Breast epithelium (tissue), 3 donors: ENCODE measurements at regions not wholly inside any gene's neighbourhood (a gene's known extent, or its start where the extent isn't known, plus 50 kb on each side); places are given as distances from the start of the nearest gene placed in this dataset.

Experiments used
- CTCF ChIP-seq, 3 donors: fragments of 450-650 bp; IDR thresholded peaks; one replicate each; pipeline ENCODE4 v1.5.1; 2016 to 2017; ENCODE audit warnings: antibody characterized with exemption in 3 of 3, mild to moderate bottlenecking in 3 of 3, moderate library complexity in 3 of 3
- POLR2A ChIP-seq: fragments of 450-650 bp; IDR thresholded peaks from one replicate; pipeline ENCODE4 v1.6.1; 2016; ENCODE audit warnings: antibody characterized with exemption, mild to moderate bottlenecking, moderate library complexity
- POLR2AphosphoS5 ChIP-seq, 3 donors: sonication (generic); formaldehyde crosslinking; IDR thresholded peaks; one replicate each; pipeline ENCODE4 v1.6.1; 2017; ENCODE audit warnings: antibody characterized with exemption in 3 of 3

GRCh38 chr4:43233321-43233720, 340.8 kb downstream of the GRXCR1 start:
- TF ChIP-seq CTCF (IDR thresholded peaks at IDR 0.05) = no peak
- TF ChIP-seq POLR2A = no peak
- TF ChIP-seq POLR2AphosphoS5 (IDR thresholded peaks at IDR 0.05) = no peak
